ENCODE measurements at regions not wholly inside any gene's neighbourhood (a gene's known extent, or its start where the extent isn't known, plus 50 kb on each side); places are given as distances from the start of the nearest gene placed in this dataset.

- H4K20me1 ChIP-seq (ENCODE audit: insufficient read depth, low read length, poor library complexity, severe bottlenecking): no peaks in the 10 kb centered on the region
- no peak overlapping the region for H3K9ac ChIP-seq (ENCODE audit: low read depth, low read length, poor library complexity, severe bottlenecking)
- H3K4me1 ChIP-seq (ENCODE audit: insufficient read depth, low read length, poor library complexity, severe bottlenecking): no peaks in the 10 kb centered on the region
- no peaks in the 10 kb centered on the region for H3K36me3 ChIP-seq (ENCODE audit: insufficient read depth, low read length)
- H3K79me2 ChIP-seq (ENCODE audit: insufficient read depth, low read length): no peaks in the 10 kb centered on the region
- H3K9me2 ChIP-seq (replicated peaks; ENCODE audit: low read depth, low read length): no peaks in the 10 kb centered on the region
- no peaks in the 10 kb centered on the region for H3K27me3 ChIP-seq (ENCODE audit: insufficient read depth, low read length, poor library complexity, severe bottlenecking)
- no peak overlapping the region for H2AFZ ChIP-seq (ENCODE audit: low read length)
- H3F3A ChIP-seq (ENCODE audit: low read depth): no peaks in the 10 kb centered on the region
- no peak overlapping the region for H3K4me2 ChIP-seq (ENCODE audit: low read depth, low read length, poor library complexity, severe bottlenecking)
- TF ChIP-seq CTCF (conservative IDR thresholded peaks at IDR 0.05; ENCODE audit: low read length): no peak
- TF ChIP-seq EZH2phosphoT487 (IDR thresholded peaks at IDR 0.05; ENCODE audit: borderline replicate concordance): no peak
- H3K4me3 ChIP-seq (ENCODE audit: low read length, poor library complexity, severe bottlenecking): no peak overlapping the region
- no peaks in the 10 kb centered on the region for H3K9me3 ChIP-seq (ENCODE audit: insufficient read depth, low read depth, low read length)
Observed at GRCh38 chr13:70911286-70911685, 803.0 kb upstream of the KLHL1 start.

GRCh38 chr13:70908795-70909194 is 800.5 kb upstream of the KLHL1 start:
- Histone ChIP-seq H3K27me3 (ENCODE audit: insufficient read depth, low read length, poor library complexity, severe bottlenecking) (no peaks in the 10 kb centered on the region), H3K9ac (ENCODE audit: low read depth, low read length, poor library complexity, severe bottlenecking) (no peak overlapping the region), H3K36me3 (ENCODE audit: insufficient read depth, low read length) (no peaks in the 10 kb centered on the region), H2AFZ (ENCODE audit: low read length) (no peak overlapping the region), H3K4me2 (ENCODE audit: low read depth, low read length, poor library complexity, severe bottlenecking) (no peak overlapping the region), H3K9me3 (ENCODE audit: insufficient read depth, low read depth, low read length) (no peaks in the 10 kb centered on the region), H3K4me1 (ENCODE audit: insufficient read depth, low read length, poor library complexity, severe bottlenecking) (no peaks in the 10 kb centered on the region), H3F3A (ENCODE audit: low read depth) (no peaks in the 10 kb centered on the region), H3K4me3 (ENCODE audit: low read length, poor library complexity, severe bottlenecking) (no peak overlapping the region), H3K79me2 (ENCODE audit: insufficient read depth, low read length) (no peaks in the 10 kb centered on the region), H4K20me1 (ENCODE audit: insufficient read depth, low read length, poor library complexity, severe bottlenecking) (no peaks in the 10 kb centered on the region), H3K9me2 (replicated peaks; ENCODE audit: low read depth, low read length) (no peaks in the 10 kb centered on the region)
- no peak for TF ChIP-seq EZH2phosphoT487 (IDR thresholded peaks at IDR 0.05; ENCODE audit: borderline replicate concordance)
- no peak for TF ChIP-seq CTCF (conservative IDR thresholded peaks at IDR 0.05; ENCODE audit: low read length)

- H3K9me2 ChIP-seq (replicated peaks; ENCODE audit: low read depth, low read length): no peaks in the 10 kb centered on the region
- H3K9me3 ChIP-seq (ENCODE audit: insufficient read depth, low read depth, low read length): no peaks in the 10 kb centered on the region
- H3K27me3 ChIP-seq (ENCODE audit: insufficient read depth, low read length, poor library complexity, severe bottlenecking): no peaks in the 10 kb centered on the region
- H3K4me1 ChIP-seq (ENCODE audit: insufficient read depth, low read length, poor library complexity, severe bottlenecking): no peaks in the 10 kb centered on the region
- H3K36me3 ChIP-seq (ENCODE audit: insufficient read depth, low read length): no peaks in the 10 kb centered on the region
- H2AFZ ChIP-seq (ENCODE audit: low read length): no peak overlapping the region
- no peaks in the 10 kb centered on the region for H4K20me1 ChIP-seq (ENCODE audit: insufficient read depth, low read length, poor library complexity, severe bottlenecking)
- H3K9ac ChIP-seq (ENCODE audit: low read depth, low read length, poor library complexity, severe bottlenecking): no peak overlapping the region
- no peaks in the 10 kb centered on the region for H3K79me2 ChIP-seq (ENCODE audit: insufficient read depth, low read length)
- no peak overlapping the region for H3K4me2 ChIP-seq (ENCODE audit: low read depth, low read length, poor library complexity, severe bottlenecking)
- no peak overlapping the region for H3K4me3 ChIP-seq (ENCODE audit: low read length, poor library complexity, severe bottlenecking)
- no peak for TF ChIP-seq CTCF (conservative IDR thresholded peaks at IDR 0.05; ENCODE audit: low read length)
- TF ChIP-seq EZH2phosphoT487 (IDR thresholded peaks at IDR 0.05; ENCODE audit: borderline replicate concordance): no peak
- no peaks in the 10 kb centered on the region for H3F3A ChIP-seq (ENCODE audit: low read depth)
Observed at GRCh38 chr13:70905035-70905434, 796.8 kb upstream of the KLHL1 start.

Measured in Loucy (cell line).